HCT116 (cell line): ENCODE measurements at regions not wholly inside any gene's neighbourhood (a gene's known extent, or its start where the extent isn't known, plus 50 kb on each side); places are given as distances from the start of the nearest gene placed in this dataset.

Experiments used
- ATAC-seq: fragments of 200-7000 bp; cut with Tn5 transposase; 2 replicates; pipeline ENCODE4 v1.9.1; 2020; ENCODE audit warnings: mild to moderate bottlenecking, moderate library complexity
- BruUV-seq: library from RNA; stranded (reverse); fragments of 400-500 nt; replicated peaks from 2 replicates; lab custom pipeline; 2021; lab: Mats Ljungman, UMichigan
- CTCF ChIA-PET: fragments of 300-600 bp; sonication (Branson Sonifier 250); formaldehyde crosslinking; loops from one replicate; lab custom pipeline; 2021; ENCODE audit warnings: antibody characterized with exemption; lab: Charles Lee
- POLR2A ChIA-PET: fragments of 300-600, 350-600 bp; sonication (Branson Sonifier 250); formaldehyde crosslinking; loops from one replicate; lab custom pipeline; 2021; ENCODE audit warnings: antibody characterized with exemption; lab: Charles Lee
- RAD21 ChIA-PET, 2 experiments: fragments of 300-600 bp; sonication (Branson Sonifier 250); formaldehyde crosslinking; loops; one replicate each; lab custom pipeline; 2023; ENCODE audit warnings: low total read pairs in 2 of 2; ENCODE audit not compliant: uncharacterized antibody in 2 of 2, unreplicated experiment in 2 of 2, low non-redundant PET in 1 of 2; lab: Charles Lee
- DNase-seq: peaks from one replicate; pipeline ENCODE4 v3.0.0-alpha.2; 2010; ENCODE audit warnings: low read depth, low spot score
- H2AFZ ChIP-seq: fragments of 200-600 bp; shearing (Covaris generic), sonication (generic); 2 replicates; pipeline ENCODE4 v1.6.1; 2017; ENCODE audit warnings: low read depth, mixed run types, mixed read lengths, antibody characterized with exemption, low read length; ENCODE audit not compliant: poor library complexity, severe bottlenecking
- H3K27ac ChIP-seq: 2 replicates; pipeline ENCODE4 v1.5.1; 2012; ENCODE audit warnings: low read depth, low read length
- H3K27me3 ChIP-seq: fragments of 200-600 bp; sonication (generic); 2 replicates; pipeline ENCODE4 v1.6.1; 2016; ENCODE audit warnings: mixed run types, low read length, mixed read lengths; ENCODE audit not compliant: insufficient read depth
- H3K36me3 ChIP-seq, 2 experiments: fragments of 200-500 bp in 1 of 2; fragments of 200-600 bp in 1 of 2; sonication (Bioruptor generic) in 1 of 2; sonication (generic) in 1 of 2; 2 replicates each; pipeline versions ENCODE4 v1.5.1 to v1.6.1; 2014 to 2016; ENCODE audit warnings: low read length in 2 of 2, inconsistent platforms in 1 of 2, mixed read lengths in 1 of 2, mixed run types in 1 of 2; ENCODE audit not compliant: insufficient read depth in 2 of 2, control insufficient read depth in 1 of 2
- H3K4me1 ChIP-seq, 2 experiments: fragments of 200-600 bp in 1 of 2; sonication (generic) in 1 of 2; 2 replicates each; pipeline versions ENCODE4 v1.5.1 to v1.6.1; 2012 to 2017; ENCODE audit warnings: low read length in 2 of 2, inconsistent platforms in 1 of 2, mild to moderate bottlenecking in 1 of 2, mixed read lengths in 1 of 2, mixed run types in 1 of 2, moderate library complexity in 1 of 2; ENCODE audit not compliant: insufficient read depth in 2 of 2, control insufficient read depth in 1 of 2
- H3K4me2 ChIP-seq: fragments of 200-600 bp; sonication (generic); 2 replicates; pipeline ENCODE4 v1.6.1; 2017; ENCODE audit warnings: mixed run types, low read length, mixed read lengths
- H3K4me3 ChIP-seq, 2 experiments: fragments of 200-600 bp in 1 of 2; sonication (generic) in 1 of 2; replicated peaks in 1 of 2; 2 replicates each; pipeline ENCODE4 v1.5.1; 2011 to 2016; ENCODE audit warnings: low read length in 2 of 2, control low read depth in 1 of 2, low read depth in 1 of 2, mild to moderate bottlenecking in 1 of 2, mixed read lengths in 1 of 2, mixed run types in 1 of 2
- H3K79me2 ChIP-seq: fragments of 200-600 bp; sonication (generic); 2 replicates; pipeline ENCODE4 v1.6.1; 2017; ENCODE audit warnings: mild to moderate bottlenecking, mixed run types, low read length, moderate library complexity, mixed read lengths; ENCODE audit not compliant: insufficient read depth
- H3K9ac ChIP-seq: fragments of 200-600 bp; sonication (generic); 2 replicates; pipeline ENCODE4 v1.6.1; 2016; ENCODE audit warnings: low read length, mixed read lengths
- H3K9me2 ChIP-seq: fragments of 200-600 bp; sonication (generic), shearing (Covaris generic); 2 replicates; pipeline ENCODE4 v1.6.1; 2017; ENCODE audit warnings: mixed run types, mild to moderate bottlenecking, moderate library complexity; ENCODE audit not compliant: insufficient read depth
- H3K9me3 ChIP-seq, 2 experiments: fragments of 200-500 bp in 1 of 2; fragments of 200-600 bp in 1 of 2; sonication (Bioruptor generic) in 1 of 2; sonication (generic) in 1 of 2; 2 replicates each; pipeline ENCODE4 v1.6.1; 2014 to 2017; ENCODE audit warnings: low read length in 2 of 2, mixed read lengths in 2 of 2, inconsistent platforms in 1 of 2, low read depth in 1 of 2, mild to moderate bottlenecking in 1 of 2, mixed run types in 1 of 2, moderate library complexity in 1 of 2; ENCODE audit not compliant: control insufficient read depth in 1 of 2, insufficient read depth in 1 of 2
- H4K20me1 ChIP-seq: fragments of 200-600 bp; sonication (generic), shearing (Covaris generic); 2 replicates; pipeline ENCODE4 v1.6.1; 2017; ENCODE audit warnings: mixed run types, mild to moderate bottlenecking, moderate library complexity; ENCODE audit not compliant: insufficient read depth
- ATF3 ChIP-seq: IDR thresholded peaks from 2 replicates; pipeline ENCODE4 v1.6.1; 2012
- CBX3 ChIP-seq: IDR thresholded peaks from 2 replicates; pipeline ENCODE4 v1.6.1; 2012; ENCODE audit warnings: low read depth
- CEBPB ChIP-seq: IDR thresholded peaks from 2 replicates; pipeline ENCODE4 v1.6.1; 2012; ENCODE audit warnings: low read depth
- CTCF ChIP-seq, 3 experiments: fragments of 200-600 bp in 1 of 3; sonication (generic) in 1 of 3; IDR thresholded peaks in 2 of 3; conservative IDR thresholded peaks in 1 of 3; 2 replicates each; pipeline ENCODE4 v1.5.1; 2012 to 2017; ENCODE audit warnings: low read depth in 2 of 3, low read length in 2 of 3, antibody characterized with exemption in 1 of 3, borderline replicate concordance in 1 of 3, control low read depth in 1 of 3, mild to moderate bottlenecking in 1 of 3, mixed read lengths in 1 of 3, mixed run types in 1 of 3, moderate library complexity in 1 of 3; ENCODE audit not compliant: insufficient read depth in 1 of 3
- EGR1 ChIP-seq: IDR thresholded peaks from 2 replicates; pipeline ENCODE4 v1.6.1; 2012; ENCODE audit warnings: low read depth
- ELF1 ChIP-seq: IDR thresholded peaks from 2 replicates; pipeline ENCODE4 v1.6.1; 2012; ENCODE audit warnings: low read depth, borderline replicate concordance
- EZH2 ChIP-seq: fragments of 200-600 bp; sonication (generic); IDR thresholded peaks from 2 replicates; pipeline ENCODE4 v1.6.1; 2017; ENCODE audit warnings: antibody characterized with exemption, mixed run types
- EZH2phosphoT487 ChIP-seq: fragments of 200-600 bp; IDR thresholded peaks from 2 replicates; pipeline ENCODE4 v1.6.1; 2018; ENCODE audit warnings: antibody characterized with exemption, borderline replicate concordance
- JUND ChIP-seq: IDR thresholded peaks from 2 replicates; pipeline ENCODE4 v1.6.1; 2012
- POLR2AphosphoS5 ChIP-seq: IDR thresholded peaks from 2 replicates; pipeline ENCODE4 v1.6.1; 2011; ENCODE audit warnings: mild to moderate bottlenecking, low read depth, low read length, moderate library complexity
- RAD21 ChIP-seq: IDR thresholded peaks from 2 replicates; pipeline ENCODE4 v1.6.1; 2012; ENCODE audit warnings: low read depth, mild to moderate bottlenecking
- SIN3A ChIP-seq: IDR thresholded peaks from 2 replicates; pipeline ENCODE4 v1.6.1; 2012; ENCODE audit warnings: low read depth
- SP1 ChIP-seq: IDR thresholded peaks from 2 replicates; pipeline ENCODE4 v1.6.1; 2012; ENCODE audit warnings: low read depth
- SRF ChIP-seq: IDR thresholded peaks from 2 replicates; pipeline ENCODE4 v1.6.1; 2012; ENCODE audit warnings: low read depth
- TCF7L2 ChIP-seq: IDR thresholded peaks from 2 replicates; pipeline ENCODE4 v1.7.0; 2011; ENCODE audit warnings: borderline replicate concordance, inconsistent platforms; ENCODE audit not compliant: insufficient read depth, insufficient read length; ENCODE audit errors: extremely low read depth
- YY1 ChIP-seq: IDR thresholded peaks from 2 replicates; pipeline ENCODE4 v1.6.1; 2011; ENCODE audit warnings: low read length, low read depth, moderate library complexity, mild to moderate bottlenecking; ENCODE audit not compliant: insufficient replicate concordance; ENCODE audit errors: extremely low read depth
- ZNF274 ChIP-seq: fragments of 200-500 bp; sonication (Bioruptor generic); IDR thresholded peaks from 2 replicates; pipeline ENCODE4 v1.6.1; 2014; ENCODE audit warnings: mild to moderate bottlenecking, low read depth, low read length, inconsistent platforms
- intact Hi-C: fragments of 100-400 bp; cut with micrococcal nuclease; formaldehyde crosslinking; loops from 2 replicates; pipeline ENCODE4 v1.10.0; 2022
- TF ChIP-seq, protein P1 (sequence below): IDR thresholded peaks from 2 replicates; pipeline ENCODE4 v1.6.1; 2011; ENCODE audit warnings: mild to moderate bottlenecking, low read length, moderate library complexity; ENCODE audit not compliant: insufficient replicate concordance; ENCODE audit errors: extremely low read depth

DNA sequence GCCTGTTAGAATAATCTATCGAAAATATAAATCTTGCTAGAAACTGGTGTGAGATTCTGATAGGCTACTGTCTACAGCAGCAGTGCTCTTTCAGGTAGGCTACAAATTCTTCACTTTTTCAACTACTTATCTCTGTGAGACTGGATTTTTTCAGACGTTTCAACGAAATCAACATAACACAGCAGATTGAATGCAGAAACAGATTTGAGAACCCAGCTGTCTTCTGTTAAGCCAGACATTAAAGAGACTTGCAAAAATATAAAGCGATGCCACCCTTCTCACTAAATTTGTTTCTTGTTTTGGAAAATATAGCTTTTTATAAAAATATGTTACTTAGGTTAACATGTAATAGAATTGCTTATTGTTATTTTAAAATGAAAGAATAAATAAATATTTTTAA lies 140.6 kb upstream of the PHACTR1 start:
- BruUV-seq = no TSS peak
- no peak for ATAC-seq
- Histone ChIP-seq H4K20me1 (no peaks in the 10 kb centered on the region), H3K79me2 (no peaks in the 10 kb centered on the region), H3K27ac (no peak overlapping the region), H3K4me1 (peaks cover 7 to 18% of the 10 kb centered on the region in 2 experiments; a peak in 3 of 4 replicates), H2AFZ (no peak overlapping the region), H3K9me2 (no peaks in the 10 kb centered on the region), H3K36me3 (no peaks in the 10 kb centered on the region), H3K4me2 (no peak overlapping the region), H3K9me3 (no peaks in the 10 kb centered on the region), H3K27me3 (no peaks in the 10 kb centered on the region), H3K4me3 (no peak overlapping the region)
- no peak for DNase-seq
- CTCF ChIA-PET = no interaction called here
- RAD21 ChIA-PET = no interaction called here
- intact Hi-C loops = no loop called here
- POLR2A ChIA-PET = no interaction called here
- no peak for TF ChIP-seq YY1
- no peak for TF ChIP-seq EZH2
- no peak for TF ChIP-seq EGR1
- TF ChIP-seq JUND = no peak
- no peak for TF ChIP-seq CBX3
- TF ChIP-seq, all 23 proteins: peak for 0
- no peak overlapping the region for H3K9ac ChIP-seq

GRCh38 chr6:12576389-12576788 lies 140.2 kb upstream of the PHACTR1 start:
- ChIA-PET RAD21 (no interaction called here), POLR2A (no interaction called here), CTCF (no interaction called here)
- no TSS peak for BruUV-seq
- DNase-seq (no peak), ATAC-seq (no peak)
- H3K27me3 ChIP-seq = no peaks in the 10 kb centered on the region
- no peak overlapping the region for H3K4me2 ChIP-seq
- H3K9ac ChIP-seq = no peak overlapping the region
- intact Hi-C loops = no loop called here
- no peak overlapping the region for H3K4me3 ChIP-seq
- no peaks in the 10 kb centered on the region for H3K79me2 ChIP-seq
- H3K36me3 ChIP-seq = no peaks in the 10 kb centered on the region
- no peaks in the 10 kb centered on the region for H4K20me1 ChIP-seq
- H3K27ac ChIP-seq = no peak overlapping the region
- no peak overlapping the region for H2AFZ ChIP-seq
- peaks cover 7 to 18% of the 10 kb centered on the region in 2 experiments; a peak in 3 of 4 replicates for H3K4me1 ChIP-seq
- H3K9me2 ChIP-seq = no peaks in the 10 kb centered on the region
- H3K9me3 ChIP-seq = no peaks in the 10 kb centered on the region
- TF ChIP-seq ZNF274 (no peak), CBX3 (no peak), CTCF (IDR thresholded peaks at IDR 0.05 in 2 of 3, conservative IDR thresholded peaks at IDR 0.05 in 1 of 3; ENCODE audit: borderline replicate concordance in 1 of 3, insufficient read depth in 1 of 3, low read depth in 2 of 3, low read length in 2 of 3) (no peak), EZH2 (no peak), POLR2AphosphoS5 (no peak), EGR1 (no peak), JUND (no peak), RAD21 (no peak), SP1 (no peak), TCF7L2 (no peak), CEBPB (no peak), ATF3 (no peak), ELF1 (no peak), EZH2phosphoT487 (no peak), SIN3A (no peak), YY1 (no peak), SRF (no peak)
- TF ChIP-seq, protein P1, sequence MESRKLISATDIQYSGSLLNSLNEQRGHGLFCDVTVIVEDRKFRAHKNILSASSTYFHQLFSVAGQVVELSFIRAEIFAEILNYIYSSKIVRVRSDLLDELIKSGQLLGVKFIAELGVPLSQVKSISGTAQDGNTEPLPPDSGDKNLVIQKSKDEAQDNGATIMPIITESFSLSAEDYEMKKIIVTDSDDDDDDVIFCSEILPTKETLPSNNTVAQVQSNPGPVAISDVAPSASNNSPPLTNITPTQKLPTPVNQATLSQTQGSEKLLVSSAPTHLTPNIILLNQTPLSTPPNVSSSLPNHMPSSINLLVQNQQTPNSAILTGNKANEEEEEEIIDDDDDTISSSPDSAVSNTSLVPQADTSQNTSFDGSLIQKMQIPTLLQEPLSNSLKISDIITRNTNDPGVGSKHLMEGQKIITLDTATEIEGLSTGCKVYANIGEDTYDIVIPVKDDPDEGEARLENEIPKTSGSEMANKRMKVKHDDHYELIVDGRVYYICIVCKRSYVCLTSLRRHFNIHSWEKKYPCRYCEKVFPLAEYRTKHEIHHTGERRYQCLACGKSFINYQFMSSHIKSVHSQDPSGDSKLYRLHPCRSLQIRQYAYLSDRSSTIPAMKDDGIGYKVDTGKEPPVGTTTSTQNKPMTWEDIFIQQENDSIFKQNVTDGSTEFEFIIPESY = no peak
